Neural cell (in vitro differentiated cells): ENCODE measurements at regions not wholly inside any gene's neighbourhood (a gene's known extent, or its start where the extent isn't known, plus 50 kb on each side); places are given as distances from the start of the nearest gene placed in this dataset.

Experiments used
- EP300 ChIP-seq: fragments of 450-650 bp; conservative IDR thresholded peaks from 2 replicates; pipeline ENCODE4 v1.6.1; 2014; ENCODE audit warnings: antibody characterized with exemption, mild to moderate bottlenecking, moderate library complexity; ENCODE audit not compliant: poor library complexity, severe bottlenecking
- EZH2 ChIP-seq: fragments of 200-600, 300-800 bp; shearing (Covaris generic), sonication (generic); IDR thresholded peaks from 2 replicates; pipeline ENCODE4 v1.6.1; 2014; ENCODE audit warnings: antibody characterized with exemption, low read length, borderline replicate concordance, mild to moderate bottlenecking; ENCODE audit not compliant: insufficient read depth, poor library complexity, severe bottlenecking
- MXI1 ChIP-seq: fragments of 450-650 bp; conservative IDR thresholded peaks from 2 replicates; pipeline ENCODE4 v1.6.1; 2014; ENCODE audit warnings: antibody characterized with exemption, mild to moderate bottlenecking; ENCODE audit not compliant: poor library complexity, severe bottlenecking
- POLR2AphosphoS5 ChIP-seq: IDR thresholded peaks from 2 replicates; pipeline ENCODE4 v1.6.1; 2012
- RAD21 ChIP-seq: fragments of 450-650 bp; conservative IDR thresholded peaks from 2 replicates; pipeline ENCODE4 v1.6.1; 2014; ENCODE audit warnings: antibody characterized with exemption, mild to moderate bottlenecking, moderate library complexity
- TAF1 ChIP-seq: IDR thresholded peaks from 2 replicates; pipeline ENCODE4 v1.6.1; 2012; ENCODE audit warnings: low read depth
- TF ChIP-seq, protein P1 (sequence below): fragments of 450-650 bp; IDR thresholded peaks from 2 replicates; pipeline ENCODE4 v1.5.1; 2014; ENCODE audit warnings: antibody characterized with exemption, mild to moderate bottlenecking, moderate library complexity; ENCODE audit not compliant: poor library complexity, severe bottlenecking
- TF ChIP-seq, protein P2 (sequence below): IDR thresholded peaks from 2 replicates; pipeline ENCODE4 v1.6.1; 2012; ENCODE audit warnings: borderline replicate concordance

DNA sequence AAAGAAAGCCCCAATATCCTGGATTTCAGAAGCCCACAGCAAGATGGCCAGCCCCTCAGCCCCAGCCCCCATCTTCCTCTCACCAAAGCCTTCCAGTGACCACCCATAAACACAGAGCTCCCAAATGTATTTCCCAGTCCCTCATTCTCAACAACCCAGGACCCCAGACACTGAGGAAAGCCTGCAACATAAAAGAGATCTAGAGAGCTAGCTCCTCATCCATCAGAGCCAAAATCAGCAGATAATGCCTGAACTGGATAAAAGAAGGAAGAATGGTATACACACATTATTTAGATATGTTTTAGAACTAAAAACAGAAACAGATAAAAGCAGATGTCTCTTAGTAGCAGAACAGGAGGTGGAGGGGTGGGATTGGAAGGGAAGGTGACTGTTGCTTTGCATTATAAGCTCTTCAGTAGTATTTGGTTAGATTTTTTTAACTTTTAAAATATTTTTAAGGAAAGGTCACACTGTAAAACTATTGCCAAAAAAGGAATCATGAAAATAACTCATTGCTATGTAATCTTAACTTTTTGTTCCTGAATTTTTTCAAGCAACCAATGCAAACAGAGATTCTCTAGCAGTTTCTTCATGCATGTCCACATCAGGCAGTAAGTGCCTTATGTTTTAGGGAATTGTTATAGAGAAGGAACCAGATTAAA, 144.2 kb upstream of the PKDCC start:
- TF ChIP-seq EZH2 (no peak), POLR2AphosphoS5 (no peak), TAF1 (no peak), EP300 (no peak), RAD21 (no peak), MXI1 (no peak)
- TF ChIP-seq, protein P1, sequence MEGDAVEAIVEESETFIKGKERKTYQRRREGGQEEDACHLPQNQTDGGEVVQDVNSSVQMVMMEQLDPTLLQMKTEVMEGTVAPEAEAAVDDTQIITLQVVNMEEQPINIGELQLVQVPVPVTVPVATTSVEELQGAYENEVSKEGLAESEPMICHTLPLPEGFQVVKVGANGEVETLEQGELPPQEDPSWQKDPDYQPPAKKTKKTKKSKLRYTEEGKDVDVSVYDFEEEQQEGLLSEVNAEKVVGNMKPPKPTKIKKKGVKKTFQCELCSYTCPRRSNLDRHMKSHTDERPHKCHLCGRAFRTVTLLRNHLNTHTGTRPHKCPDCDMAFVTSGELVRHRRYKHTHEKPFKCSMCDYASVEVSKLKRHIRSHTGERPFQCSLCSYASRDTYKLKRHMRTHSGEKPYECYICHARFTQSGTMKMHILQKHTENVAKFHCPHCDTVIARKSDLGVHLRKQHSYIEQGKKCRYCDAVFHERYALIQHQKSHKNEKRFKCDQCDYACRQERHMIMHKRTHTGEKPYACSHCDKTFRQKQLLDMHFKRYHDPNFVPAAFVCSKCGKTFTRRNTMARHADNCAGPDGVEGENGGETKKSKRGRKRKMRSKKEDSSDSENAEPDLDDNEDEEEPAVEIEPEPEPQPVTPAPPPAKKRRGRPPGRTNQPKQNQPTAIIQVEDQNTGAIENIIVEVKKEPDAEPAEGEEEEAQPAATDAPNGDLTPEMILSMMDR, result no peak
- TF ChIP-seq, protein P2, sequence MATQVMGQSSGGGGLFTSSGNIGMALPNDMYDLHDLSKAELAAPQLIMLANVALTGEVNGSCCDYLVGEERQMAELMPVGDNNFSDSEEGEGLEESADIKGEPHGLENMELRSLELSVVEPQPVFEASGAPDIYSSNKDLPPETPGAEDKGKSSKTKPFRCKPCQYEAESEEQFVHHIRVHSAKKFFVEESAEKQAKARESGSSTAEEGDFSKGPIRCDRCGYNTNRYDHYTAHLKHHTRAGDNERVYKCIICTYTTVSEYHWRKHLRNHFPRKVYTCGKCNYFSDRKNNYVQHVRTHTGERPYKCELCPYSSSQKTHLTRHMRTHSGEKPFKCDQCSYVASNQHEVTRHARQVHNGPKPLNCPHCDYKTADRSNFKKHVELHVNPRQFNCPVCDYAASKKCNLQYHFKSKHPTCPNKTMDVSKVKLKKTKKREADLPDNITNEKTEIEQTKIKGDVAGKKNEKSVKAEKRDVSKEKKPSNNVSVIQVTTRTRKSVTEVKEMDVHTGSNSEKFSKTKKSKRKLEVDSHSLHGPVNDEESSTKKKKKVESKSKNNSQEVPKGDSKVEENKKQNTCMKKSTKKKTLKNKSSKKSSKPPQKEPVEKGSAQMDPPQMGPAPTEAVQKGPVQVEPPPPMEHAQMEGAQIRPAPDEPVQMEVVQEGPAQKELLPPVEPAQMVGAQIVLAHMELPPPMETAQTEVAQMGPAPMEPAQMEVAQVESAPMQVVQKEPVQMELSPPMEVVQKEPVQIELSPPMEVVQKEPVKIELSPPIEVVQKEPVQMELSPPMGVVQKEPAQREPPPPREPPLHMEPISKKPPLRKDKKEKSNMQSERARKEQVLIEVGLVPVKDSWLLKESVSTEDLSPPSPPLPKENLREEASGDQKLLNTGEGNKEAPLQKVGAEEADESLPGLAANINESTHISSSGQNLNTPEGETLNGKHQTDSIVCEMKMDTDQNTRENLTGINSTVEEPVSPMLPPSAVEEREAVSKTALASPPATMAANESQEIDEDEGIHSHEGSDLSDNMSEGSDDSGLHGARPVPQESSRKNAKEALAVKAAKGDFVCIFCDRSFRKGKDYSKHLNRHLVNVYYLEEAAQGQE, result no peak
